GM18909 (cell line): ENCODE measurements at regions not wholly inside any gene's neighbourhood (a gene's known extent, or its start where the extent isn't known, plus 50 kb on each side); places are given as distances from the start of the nearest gene placed in this dataset.
A peak's percentile ranks its signal among the peaks of the same experiment; 100 is the strongest.
"Not testable (repeated sequence)": the region's sequence is repeated elsewhere in the genome, so short reads cannot be mapped to it uniquely, and the experiment has no call there.

Experiments used
- ATAC-seq: cut with Tn5 transposase; IDR thresholded peaks from one replicate; pipeline ENCODE4 v1.9.1; 2021; ENCODE audit warnings: mild to moderate bottlenecking; ENCODE audit not compliant: unreplicated experiment, poor library complexity

- ATAC-seq: no peak
Measured at GRCh38 chr4:105022811-105023667, 123.6 kb upstream of the TET2 start.

- ATAC-seq: no peak
Measured at GRCh38 chr4:105023668-105024055, 123.0 kb upstream of the TET2 start.

GRCh38 chr4:105025263-105026017, 121.2 kb upstream of the TET2 start:
- no peak for ATAC-seq

GRCh38 chr4:105036991-105037390, 109.7 kb upstream of the TET2 start:
- ATAC-seq: no peak

- no peak for ATAC-seq
Measured at GRCh38 chr4:105042451-105042850, 104.2 kb upstream of the TET2 start.

GRCh38 chr4:105050896-105051295, 95.8 kb upstream of the TET2 start:
- no peak for ATAC-seq

- ATAC-seq: no peak
Measured at GRCh38 chr4:105057370-105058105, 89.1 kb upstream of the TET2 start.

- no peak for ATAC-seq
Measured at GRCh38 chr4:105058177-105058812, 88.4 kb upstream of the TET2 start.

GRCh38 chr4:105059337-105059736, 87.3 kb upstream of the TET2 start:
- ATAC-seq: peak; percentile 22

GRCh38 chr4:105060628-105061027, 86.0 kb upstream of the TET2 start:
- peak; percentile 94 for ATAC-seq

- peak; percentile 41 for ATAC-seq
Measured at GRCh38 chr4:105061136-105061696, 85.5 kb upstream of the TET2 start.

- ATAC-seq: no peak
Measured at GRCh38 chr4:105061731-105062130, 84.9 kb upstream of the TET2 start.

GRCh38 chr4:105066401-105066800, 80.3 kb upstream of the TET2 start:
- ATAC-seq: no peak

- no peak for ATAC-seq
Measured at GRCh38 chr4:105067431-105067830, 79.2 kb upstream of the TET2 start.

GRCh38 chr4:105067946-105068345, 78.7 kb upstream of the TET2 start:
- ATAC-seq: no peak

- no peak for ATAC-seq
Measured at GRCh38 chr4:105068516-105068915, 78.2 kb upstream of the TET2 start.

- not testable (repeated sequence) for ATAC-seq
Measured at GRCh38 chr4:105072095-105072494, 74.6 kb upstream of the TET2 start.

- ATAC-seq: no peak
Measured at GRCh38 chr4:105074097-105074496, 72.6 kb upstream of the TET2 start.

- no peak for ATAC-seq
Measured at GRCh38 chr4:105075045-105075444, 71.6 kb upstream of the TET2 start.
